Peyer's patch (tissue), 4 donors: ENCODE measurements at regions not wholly inside any gene's neighbourhood (a gene's known extent, or its start where the extent isn't known, plus 50 kb on each side); places are given as distances from the start of the nearest gene placed in this dataset.

Experiments used
- CTCF ChIP-seq, 6 experiments: fragments of 450-650 bp in 4 of 6; fragments of 200-600 bp in 2 of 6; sonication (generic) in 1 of 6; IDR thresholded peaks; one replicate each; pipeline ENCODE4 v1.5.1; 2017 to 2019; ENCODE audit warnings: antibody characterized with exemption in 6 of 6, mild to moderate bottlenecking in 3 of 6, moderate library complexity in 1 of 6
- POLR2A ChIP-seq, 2 donors: fragments of 450-650 bp; IDR thresholded peaks; one replicate each; pipeline ENCODE4 v1.5.1; 2017; ENCODE audit warnings: antibody characterized with exemption in 2 of 2, mild to moderate bottlenecking in 2 of 2, moderate library complexity in 2 of 2

DNA sequence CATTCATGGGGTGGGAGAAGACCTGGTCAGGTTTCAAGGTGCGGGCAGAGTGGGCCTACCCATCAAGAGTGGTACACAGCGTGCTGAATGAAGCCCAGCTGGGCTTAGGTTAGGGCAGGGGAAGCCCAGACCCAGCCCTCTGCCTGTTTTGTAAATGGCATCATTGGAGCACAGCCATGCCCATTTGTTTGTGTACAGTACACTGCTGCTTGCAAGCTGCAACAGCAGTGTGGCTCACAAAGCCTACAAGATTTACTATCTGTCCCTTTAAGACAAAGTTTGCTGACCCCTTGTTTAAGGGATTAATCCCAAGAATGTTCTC, 230.1 kb upstream of the TNRC6C start:
- TF ChIP-seq CTCF (IDR thresholded peaks at IDR 0.05) (no peak), POLR2A (IDR thresholded peaks at IDR 0.05) (no peak)
